Neural crest cell (in vitro differentiated cells): ENCODE measurements at regions not wholly inside any gene's neighbourhood (a gene's known extent, or its start where the extent isn't known, plus 50 kb on each side); places are given as distances from the start of the nearest gene placed in this dataset.

Experiments
- DNase-seq: peaks from one replicate; pipeline ENCODE4 v3.0.0; 2021; ENCODE audit warnings: low read depth, mixed read lengths, low spot score
- H3K27ac Mint-ChIP-seq: one replicate; pipeline ENCODE4 v1.8.0; 2021; ENCODE audit warnings: mild to moderate bottlenecking, mixed read lengths; ENCODE audit not compliant: unreplicated experiment
- H3K27me3 Mint-ChIP-seq: 2 replicates; pipeline ENCODE4 v1.8.0; 2021; ENCODE audit warnings: low read depth, mild to moderate bottlenecking, mixed read lengths
- H3K36me3 Mint-ChIP-seq: 2 replicates; pipeline ENCODE4 v1.8.0; 2021; ENCODE audit warnings: low read depth, mild to moderate bottlenecking, mixed read lengths
- H3K4me1 Mint-ChIP-seq: 2 replicates; pipeline ENCODE4 v1.8.0; 2021; ENCODE audit warnings: mixed read lengths
- H3K4me3 Mint-ChIP-seq: one replicate; pipeline ENCODE4 v1.8.0; 2021; ENCODE audit warnings: mild to moderate bottlenecking, mixed read lengths
- H3K9me3 Mint-ChIP-seq: 2 replicates; pipeline ENCODE4 v1.8.0; 2021; ENCODE audit warnings: mixed read lengths
- CTCF ChIP-seq: fragments of 200-600 bp; sonication (generic); conservative IDR thresholded peaks from 2 replicates; pipeline ENCODE4 v1.5.0; 2021; ENCODE audit warnings: antibody characterized with exemption, mild to moderate bottlenecking

DNA sequence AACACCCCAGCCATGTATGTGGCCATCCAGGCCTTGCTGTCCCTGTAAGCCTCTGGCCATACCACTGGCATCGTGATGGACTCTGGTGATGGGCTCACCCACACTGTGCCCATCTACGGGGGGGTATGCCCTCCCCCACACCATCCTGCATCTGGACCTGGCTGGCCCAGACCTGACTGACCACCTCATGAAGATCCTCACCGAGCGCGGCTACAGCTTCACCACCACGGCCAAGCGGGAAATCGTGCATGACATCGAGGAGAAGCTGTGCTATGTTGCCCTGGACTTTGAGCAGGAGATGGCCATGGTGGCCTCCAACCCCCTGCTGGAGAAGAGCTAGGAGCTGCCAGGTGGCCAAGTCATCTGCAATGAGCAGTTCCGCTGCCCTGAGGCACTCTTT is 80.4 kb upstream of the ZCCHC2 start:
- Mint-ChIP-seq H3K4me3 (no peak overlapping the region), H3K27me3 (no peaks in the 10 kb centered on the region), H3K9me3 (peaks cover 2% of the 10 kb centered on the region), H3K27ac (no peak overlapping the region), H3K4me1 (peaks cover 5% of the 10 kb centered on the region), H3K36me3 (no peaks in the 10 kb centered on the region)
- TF ChIP-seq CTCF, result no peak
- DNase-seq, result no peak

GRCh38 chr18:62445386-62445917 is 77.4 kb upstream of the ZCCHC2 start:
- Mint-ChIP-seq H3K36me3 (no peaks in the 10 kb centered on the region), H3K4me1 (peaks cover 10% of the 10 kb centered on the region), H3K4me3 (no peak overlapping the region), H3K27ac (no peak overlapping the region), H3K27me3 (no peaks in the 10 kb centered on the region), H3K9me3 (peaks cover 2% of the 10 kb centered on the region)
- no peak for DNase-seq
- TF ChIP-seq CTCF, result no peak

- Mint-ChIP-seq H3K36me3 (no peaks in the 10 kb centered on the region), H3K27me3 (no peaks in the 10 kb centered on the region), H3K27ac (peak overlapping the region; percentile 15), H3K4me1 (peaks cover 15% of the 10 kb centered on the region), H3K9me3 (peaks cover 2% of the 10 kb centered on the region), H3K4me3 (no peak overlapping the region)
- TF ChIP-seq CTCF, result no peak
- no peak for DNase-seq
These were observed 76.3 kb upstream of the ZCCHC2 start for GRCh38 chr18:62446511-62446910.

- H3K9me3 Mint-ChIP-seq, result peaks cover 1% of the 10 kb centered on the region
- no peaks in the 10 kb centered on the region for H3K27me3 Mint-ChIP-seq
- TF ChIP-seq CTCF, result no peak
- no peak overlapping the region for H3K27ac Mint-ChIP-seq
- no peak overlapping the region for H3K4me3 Mint-ChIP-seq
- no peak for DNase-seq
- no peaks in the 10 kb centered on the region for H3K36me3 Mint-ChIP-seq
- peaks cover 15% of the 10 kb centered on the region for H3K4me1 Mint-ChIP-seq
These were observed 75.2 kb upstream of the ZCCHC2 start for GRCh38 chr18:62447652-62448051.

DNA sequence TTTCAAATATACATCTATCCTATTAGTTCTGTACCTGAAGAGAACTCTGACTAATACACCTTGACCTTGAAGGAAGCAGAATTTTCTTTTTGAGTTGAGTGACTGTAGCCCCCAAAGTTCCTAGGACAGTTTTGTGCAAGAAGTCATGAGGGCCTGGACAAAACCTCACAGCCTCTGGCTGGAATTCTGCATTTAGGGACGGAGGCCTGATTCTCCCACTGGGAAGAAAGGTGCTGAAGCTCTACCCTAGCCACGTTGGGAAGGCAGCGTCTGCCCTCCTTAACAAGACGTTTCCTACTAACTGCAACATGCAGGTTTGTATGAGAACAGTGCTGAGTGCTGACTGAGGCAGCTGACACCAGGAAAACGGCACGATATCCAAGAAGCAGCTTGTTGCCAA is 74.4 kb upstream of the ZCCHC2 start:
- Mint-ChIP-seq H3K9me3 (no peaks in the 10 kb centered on the region), H3K4me1 (peaks cover 15% of the 10 kb centered on the region), H3K27ac (no peak overlapping the region), H3K4me3 (no peak overlapping the region), H3K36me3 (no peaks in the 10 kb centered on the region), H3K27me3 (no peaks in the 10 kb centered on the region)
- DNase-seq, result no peak
- no peak for TF ChIP-seq CTCF
